Neuronal stem cell (in vitro differentiated cells): ENCODE measurements at regions not wholly inside any gene's neighbourhood (a gene's known extent, or its start where the extent isn't known, plus 50 kb on each side); places are given as distances from the start of the nearest gene placed in this dataset.
"Not testable (repeated sequence)": the region's sequence is repeated elsewhere in the genome, so short reads cannot be mapped to it uniquely, and the experiment has no call there.

Experiments
- DNase-seq: peaks from one replicate; pipeline ENCODE4 v3.0.0-alpha.2; 2013; ENCODE audit warnings: low spot score
- H2AFZ ChIP-seq: one replicate; pipeline ENCODE4 v1.6.1; 2013; ENCODE audit warnings: mild to moderate bottlenecking, low read length, inconsistent platforms
- H2AK5ac ChIP-seq: 2 replicates; pipeline ENCODE4 v1.6.1; 2013; ENCODE audit warnings: low read depth, mild to moderate bottlenecking, inconsistent platforms, low read length, moderate library complexity, mixed read lengths
- H2BK120ac ChIP-seq: 2 replicates; pipeline ENCODE4 v1.6.1; 2013; ENCODE audit warnings: low read depth, mild to moderate bottlenecking, inconsistent platforms, low read length, moderate library complexity, mixed read lengths
- H2BK12ac ChIP-seq: one replicate; pipeline ENCODE4 v1.6.1; 2013; ENCODE audit warnings: low read length, inconsistent platforms
- H2BK15ac ChIP-seq: 2 replicates; pipeline ENCODE4 v1.6.1; 2013; ENCODE audit warnings: mild to moderate bottlenecking, low read length, inconsistent platforms, mixed read lengths
- H2BK5ac ChIP-seq: one replicate; pipeline ENCODE4 v1.6.1; 2013; ENCODE audit warnings: inconsistent platforms, mild to moderate bottlenecking, low read length, moderate library complexity
- H3K14ac ChIP-seq: one replicate; pipeline ENCODE4 v1.6.1; 2013; ENCODE audit warnings: low read length, inconsistent platforms
- H3K18ac ChIP-seq: 2 replicates; pipeline ENCODE4 v1.6.1; 2013; ENCODE audit warnings: low read length, inconsistent platforms
- H3K23ac ChIP-seq: 2 replicates; pipeline ENCODE4 v1.6.1; 2013; ENCODE audit warnings: low read depth, mild to moderate bottlenecking, mixed read lengths, low read length, inconsistent platforms; ENCODE audit not compliant: poor library complexity
- H3K27ac ChIP-seq: replicated peaks from 3 replicates; pipeline ENCODE4 v1.5.1; 2013; ENCODE audit warnings: low read length, inconsistent platforms
- H3K27me3 ChIP-seq, 3 experiments: 2 replicates each; pipeline ENCODE4 v1.6.1; 2013; ENCODE audit warnings: low read length in 3 of 3, mild to moderate bottlenecking in 2 of 3, inconsistent platforms in 1 of 3, low read depth in 1 of 3, mixed read lengths in 1 of 3, moderate library complexity in 1 of 3; ENCODE audit not compliant: control insufficient read depth in 3 of 3, insufficient read depth in 3 of 3
- H3K36me3 ChIP-seq, 2 donors: replicated peaks in 1 of 2; 2 replicates each; pipeline ENCODE4 v1.6.1; 2013; ENCODE audit warnings: low read length in 2 of 2; ENCODE audit not compliant: control insufficient read depth in 2 of 2, insufficient read depth in 2 of 2
- H3K4ac ChIP-seq: 2 replicates; pipeline ENCODE4 v1.6.1; 2013; ENCODE audit warnings: inconsistent platforms, mild to moderate bottlenecking, low read length, moderate library complexity
- H3K4me1 ChIP-seq, 2 donors: 1 replicate in 1 of 2; 2 replicates in 1 of 2; pipeline ENCODE4 v1.6.1; 2013; ENCODE audit warnings: low read length in 2 of 2, low read depth in 1 of 2; ENCODE audit not compliant: control insufficient read depth in 2 of 2, insufficient read depth in 1 of 2
- H3K4me2 ChIP-seq: one replicate; pipeline ENCODE4 v1.6.1; 2013; ENCODE audit warnings: mild to moderate bottlenecking, low read length, inconsistent platforms; ENCODE audit not compliant: insufficient read depth, poor library complexity, severe bottlenecking
- H3K4me3 ChIP-seq, 2 donors: 2 replicates each; pipeline ENCODE4 v1.5.1; 2013; ENCODE audit warnings: low read length in 2 of 2, mild to moderate bottlenecking in 2 of 2, inconsistent platforms in 1 of 2, moderate library complexity in 1 of 2
- H3K79me1 ChIP-seq: one replicate; pipeline ENCODE4 v1.6.1; 2013; ENCODE audit warnings: low read depth, mild to moderate bottlenecking, inconsistent platforms, low read length, moderate library complexity
- H3K9ac ChIP-seq: one replicate; pipeline ENCODE4 v1.6.1; 2013; ENCODE audit warnings: mild to moderate bottlenecking, low read depth, low read length, inconsistent platforms; ENCODE audit not compliant: poor library complexity
- H3K9me3 ChIP-seq, 2 donors: replicated peaks in 1 of 2; 2 replicates each; pipeline versions ENCODE3 to v1.6.1; 2013; ENCODE audit warnings: low read length in 2 of 2, mild to moderate bottlenecking in 2 of 2, inconsistent platforms in 1 of 2, low read depth in 1 of 2, mixed read lengths in 1 of 2, moderate library complexity in 1 of 2; ENCODE audit not compliant: control insufficient read depth in 2 of 2, insufficient read depth in 1 of 2
- H4K8ac ChIP-seq: one replicate; pipeline ENCODE4 v1.6.1; 2013; ENCODE audit warnings: low read depth, mild to moderate bottlenecking, inconsistent platforms, low read length, moderate library complexity
- H4K91ac ChIP-seq: one replicate; pipeline ENCODE4 v1.6.1; 2013; ENCODE audit warnings: low read length, low read depth, mild to moderate bottlenecking, inconsistent platforms; ENCODE audit not compliant: poor library complexity
- WGBS, 2 donors: extraction: QIAGEN DNeasy Blood & Tissue Kit; methylation state at CpG; one replicate each; pipeline ENCODE4 v1.1.7; 2013; ENCODE audit warnings: missing lambda C conversion rate in 2 of 2, mixed read lengths in 1 of 2; ENCODE audit not compliant: insufficient read length in 2 of 2, insufficient replicate concordance in 1 of 2; ENCODE audit errors: extremely low coverage in 2 of 2; 5-methylcytosine and 5-hydroxymethylcytosine counted together

- H3K4me2 ChIP-seq, H3K27me3 ChIP-seq, H3K4me1 ChIP-seq, H2AK5ac ChIP-seq, H2AFZ ChIP-seq, H3K36me3 ChIP-seq, DNase-seq, H3K9ac ChIP-seq, H3K4me3 ChIP-seq, H2BK15ac ChIP-seq, H2BK12ac ChIP-seq, H2BK120ac ChIP-seq, H3K18ac ChIP-seq, H3K14ac ChIP-seq, H3K27ac ChIP-seq, H2BK5ac ChIP-seq, H4K8ac ChIP-seq, H3K79me1 ChIP-seq, H3K9me3 ChIP-seq, H4K91ac ChIP-seq, H3K4ac ChIP-seq, H3K23ac ChIP-seq: not testable (repeated sequence)
- no CpG with 5 or more reads among the region's 1 CpG for WGBS, 2 donors
These were observed 278.4 kb upstream of the TGFBR2 start for GRCh38 chr3:30327976-30328375.

- H3K79me1 ChIP-seq, H2AK5ac ChIP-seq, H2BK12ac ChIP-seq, H3K9me3 ChIP-seq, H3K27ac ChIP-seq, DNase-seq, H3K4me2 ChIP-seq, H3K4ac ChIP-seq, H3K36me3 ChIP-seq, H2BK120ac ChIP-seq, H3K27me3 ChIP-seq, H3K4me3 ChIP-seq, H2BK5ac ChIP-seq, H2BK15ac ChIP-seq, H3K18ac ChIP-seq, H3K4me1 ChIP-seq, H4K91ac ChIP-seq, H4K8ac ChIP-seq, H2AFZ ChIP-seq, H3K14ac ChIP-seq, H3K23ac ChIP-seq, H3K9ac ChIP-seq: not testable (repeated sequence)
- WGBS, 2 donors = no CpG with 5 or more reads among the region's 2 CpGs
These were observed 277.5 kb upstream of the TGFBR2 start for GRCh38 chr3:30328935-30329334.

GRCh38 chr3:30331519-30331918 lies 274.9 kb upstream of the TGFBR2 start:
- Histone ChIP-seq H2BK5ac (no peak overlapping the region), H3K4me1 (peaks cover 0 to 4% of the 10 kb centered on the region in 2 donors), H3K23ac (no peak overlapping the region), H4K91ac (no peak overlapping the region), H3K4ac (no peak overlapping the region), H3K18ac (no peak overlapping the region), H3K4me3 (no peak overlapping the region), H3K4me2 (no peak overlapping the region), H2BK12ac (no peak overlapping the region), H2BK120ac (no peak overlapping the region), H3K79me1 (no peaks in the 10 kb centered on the region), H3K9me3 (no peaks in the 10 kb centered on the region), H3K9ac (no peak overlapping the region), H2AK5ac (no peak overlapping the region), H3K27me3 (no peaks in the 10 kb centered on the region), H3K14ac (no peak overlapping the region), H3K27ac (no peak overlapping the region), H2BK15ac (no peak overlapping the region), H4K8ac (no peak overlapping the region), H3K36me3 (no peaks in the 10 kb centered on the region), H2AFZ (no peak overlapping the region)
- no CpG with 5 or more reads among the region's 2 CpGs for WGBS, 2 donors
- DNase-seq = no peak

- Histone ChIP-seq H4K91ac (no peak overlapping the region), H4K8ac (no peak overlapping the region), H3K4me2 (no peak overlapping the region), H3K9me3 (no peaks in the 10 kb centered on the region), H3K14ac (no peak overlapping the region), H3K18ac (no peak overlapping the region), H2BK5ac (no peak overlapping the region), H3K4me1 (peaks cover 0 to 4% of the 10 kb centered on the region in 2 donors), H2BK15ac (no peak overlapping the region), H3K23ac (no peak overlapping the region), H3K27me3 (no peaks in the 10 kb centered on the region), H3K79me1 (no peaks in the 10 kb centered on the region), H2BK120ac (no peak overlapping the region), H2BK12ac (no peak overlapping the region), H3K27ac (no peak overlapping the region), H3K4me3 (no peak overlapping the region), H3K36me3 (no peaks in the 10 kb centered on the region), H2AFZ (no peak overlapping the region), H3K9ac (no peak overlapping the region), H2AK5ac (no peak overlapping the region), H3K4ac (no peak overlapping the region)
- no CpG with 5 or more reads among the region's 10 CpGs for WGBS, 2 donors
- no peak for DNase-seq
These were observed 274.0 kb upstream of the TGFBR2 start for GRCh38 chr3:30332196-30333021.
